GM10248 (cell line): ENCODE measurements at regions not wholly inside any gene's neighbourhood (a gene's known extent, or its start where the extent isn't known, plus 50 kb on each side); places are given as distances from the start of the nearest gene placed in this dataset.
"Not testable (repeated sequence)": the region's sequence is repeated elsewhere in the genome, so short reads cannot be mapped to it uniquely, and the experiment has no call there.

Experiments used
- CTCF ChIA-PET: fragments of 300-600 bp; sonication (Branson Sonifier 250); formaldehyde crosslinking; extraction: SDS; loops from one replicate; lab custom pipeline; 2021; ENCODE audit warnings: antibody characterized with exemption; lab: Yijun Ruan, JAX
- POLR2A ChIA-PET: fragments of 350-650 bp; sonication (Branson Sonifier 250); formaldehyde crosslinking; extraction: SDS; loops from one replicate; lab custom pipeline; 2020; ENCODE audit warnings: antibody characterized with exemption; lab: Yijun Ruan, JAX
- DNase-seq: peaks from one replicate; pipeline ENCODE4 v3.0.0; 2012; ENCODE audit errors: extremely low spot score
- CTCF ChIP-seq: IDR thresholded peaks from 2 replicates; pipeline ENCODE4 v1.5.1; 2012; ENCODE audit warnings: mild to moderate bottlenecking, low read depth; ENCODE audit errors: extremely low read depth, missing control alignments, control extremely low read depth

- no peak for DNase-seq
- ChIA-PET POLR2A (no interaction called here), CTCF (interaction anchor here (1.3 to 1.5 kb wide), 3 partner anchors 8 to 20 kb away, joined by 3 read pairs; no protein-coding TSS in a partner anchor)
- no peak for TF ChIP-seq CTCF
These were observed 84.2 kb upstream of the FGGY start for GRCh38 chr1:59212706-59213105.

- no peak for DNase-seq
- POLR2A ChIA-PET, result no interaction called here
- CTCF ChIA-PET, result interaction anchor here (0.9 to 1.7 kb wide), 3 partner anchors 10 to 12 kb away, joined by 3 to 7 read pairs (median 4); no protein-coding TSS in a partner anchor
- no peak for TF ChIP-seq CTCF
These were observed 82.4 kb upstream of the FGGY start for GRCh38 chr1:59214248-59215208.

- ChIA-PET POLR2A (no interaction called here), CTCF (interaction anchor here (1.0 to 1.7 kb wide), 5 partner anchors 9 to 24 kb away, joined by 3 to 7 read pairs (median 3); no protein-coding TSS in a partner anchor)
- TF ChIP-seq CTCF, result no peak
- no peak for DNase-seq
These were observed 81.1 kb upstream of the FGGY start for GRCh38 chr1:59215766-59216291.

GRCh38 chr1:59217439-59217838 lies 79.5 kb upstream of the FGGY start:
- DNase-seq, POLR2A ChIA-PET: not testable (repeated sequence)
- CTCF ChIA-PET, result interaction anchor here (1.3 kb wide), 1 partner anchor 12 kb away, joined by 4 read pairs; no protein-coding TSS in a partner anchor

GRCh38 chr1:59218521-59219236 lies 78.2 kb upstream of the FGGY start:
- DNase-seq, result no peak
- ChIA-PET POLR2A (no interaction called here), CTCF (interaction anchor here (0.8 to 1.5 kb wide), 4 partner anchors 11 to 31 kb away, joined by 3 to 5 read pairs (median 4); no protein-coding TSS in a partner anchor)
- TF ChIP-seq CTCF, result no peak

- no peak for TF ChIP-seq CTCF
These were observed 77.0 kb upstream of the FGGY start for GRCh38 chr1:59219916-59220315.

More at GRCh38 chr1:59219916-59220315, 77.0 kb upstream of the FGGY start:
- POLR2A ChIA-PET, result no interaction called here
- no peak for DNase-seq
- CTCF ChIA-PET, result interaction anchor here (0.9 to 1.4 kb wide), 4 partner anchors 10 to 38 kb away, joined by 3 to 4 read pairs (median 3); no protein-coding TSS in a partner anchor
